Pancreas (tissue), 10 donors: ENCODE measurements at regions not wholly inside any gene's neighbourhood (a gene's known extent, or its start where the extent isn't known, plus 50 kb on each side); places are given as distances from the start of the nearest gene placed in this dataset.
A peak's percentile ranks its signal among the peaks of the same experiment; 100 is the strongest.

Experiments used
- ATAC-seq, 4 donors: fragments of 200-7000 bp; cut with Tn5 transposase; one replicate each; pipeline versions ENCODE4 v1.8.0 to v1.9.1; 2020; ENCODE audit warnings: mild to moderate bottlenecking in 4 of 4, moderate library complexity in 4 of 4
- DNase-seq, 6 donors: peaks; one replicate each; pipeline ENCODE4 v3.0.0-alpha.2; 2020
- FAIRE-seq: peaks from 2 replicates; lab custom pipeline; 2012; peaks lifted over from hg19 to GRCh38; lab: Jason Lieb, UNC
- H3K27ac ChIP-seq, 4 donors: fragments of 200-600 bp; sonication (generic); 1 replicate in 3 of 4; 2 replicates in 1 of 4; pipeline versions ENCODE4 v1.5.0 to v1.8.0; 2020
- H3K27me3 ChIP-seq, 4 donors: fragments of 200-600 bp; one replicate each; pipeline ENCODE4 v1.8.0; 2021
- H3K36me3 ChIP-seq, 3 donors: fragments of 200-600 bp; sonication (generic) in 1 of 3; one replicate each; pipeline versions ENCODE4 v1.5.0 to v1.8.0; 2020 to 2021
- H3K4me1 ChIP-seq, 3 donors: fragments of 200-600 bp; one replicate each; pipeline ENCODE4 v1.8.0; 2021
- H3K4me3 ChIP-seq, 4 donors: fragments of 200-600 bp; sonication (generic) in 2 of 4; one replicate each; pipeline versions ENCODE4 v1.5.0 to v1.8.0; 2020 to 2021
- H3K9me3 ChIP-seq, 4 donors: fragments of 200-600 bp; one replicate each; pipeline ENCODE4 v1.8.0; 2021
- WGBS, 2 donors: extraction: QIAGEN DNeasy Blood & Tissue Kit; methylation state at CpG; one replicate each; pipeline ENCODE4 v1.1.7; 2013; 5-methylcytosine and 5-hydroxymethylcytosine counted together
- intact Hi-C, 3 donors: fragments of 100-400 bp; cut with DNase I; formaldehyde crosslinking; loops; one replicate each; pipeline versions ENCODE4 v1.11.1 to v1.14.2; 2022
- TF ChIP-seq, protein P1 (sequence below), 4 donors: fragments of 200-600 bp; sonication (generic) in 3 of 4; IDR thresholded peaks; one replicate each; pipeline versions ENCODE4 v1.5.0 to v1.8.0; 2021; ENCODE audit warnings: antibody characterized with exemption in 4 of 4
- donor health status: healthy with polysubstance abuse.
- donor health status: DM: no; HTN: no; CAD: no; lungs with moderate emphysema.
- donor health status: DM: no; HTN: no; CAD: no.
- donor health status: control.
- donor health status: control.
- donor health status: Bipolar disorder and iron deficiency.
- donor health status: DM: yes; HTN: yes; CAD: no.
- donor health status: DM: no; HTN: no; CAD: no.
- donor health status: DM: no; HTN: no; CAD: no.
- donor health status: DM: yes; HTN: yes; CAD: no.

DNA sequence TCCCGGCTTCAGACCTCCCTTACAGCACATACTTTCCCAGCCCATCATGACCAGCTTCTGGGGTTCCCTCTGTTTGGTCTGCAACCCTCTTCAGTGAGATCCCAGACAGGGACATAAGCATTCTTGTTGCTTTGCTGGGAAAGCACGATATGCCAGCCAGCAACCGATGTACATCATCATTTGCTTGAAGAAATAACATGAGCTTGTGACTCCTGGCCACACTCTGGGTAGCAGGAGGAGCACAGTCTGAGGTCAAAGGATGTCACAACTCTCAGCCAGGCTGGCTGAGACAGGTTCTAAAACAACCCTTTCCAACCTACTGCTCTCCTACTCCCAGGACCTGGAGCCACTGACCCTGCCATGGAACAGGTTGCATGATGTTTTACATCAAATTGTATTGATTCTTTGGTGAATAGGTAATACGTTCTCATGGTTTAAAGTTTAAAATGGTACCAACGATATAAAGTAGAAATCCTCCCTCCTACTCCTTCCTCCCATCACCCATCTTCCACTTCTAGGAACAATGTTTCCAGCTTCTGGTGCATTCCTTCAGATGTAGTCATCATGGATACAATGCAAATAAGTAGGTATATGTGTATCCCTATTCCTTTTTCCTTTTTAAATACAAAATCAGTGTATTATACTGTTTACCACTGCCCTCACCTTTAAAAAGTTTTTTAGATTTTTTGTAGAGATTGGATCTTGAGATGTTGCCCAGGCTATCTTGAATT lies 190.3 kb downstream of the OPA1 start:
- ATAC-seq (no peak), FAIRE-seq (no peak), DNase-seq (no peak)
- Histone ChIP-seq H3K27me3 (no peaks in the 10 kb centered on the region), H3K27ac (no peak overlapping the region), H3K4me3 (no peak overlapping the region), H3K36me3 (no peaks in the 10 kb centered on the region), H3K9me3 (no peaks in the 10 kb centered on the region), H3K4me1 (peaks cover 0 to 4% (median 2%) of the 10 kb centered on the region in 3 donors)
- TF ChIP-seq, protein P1, sequence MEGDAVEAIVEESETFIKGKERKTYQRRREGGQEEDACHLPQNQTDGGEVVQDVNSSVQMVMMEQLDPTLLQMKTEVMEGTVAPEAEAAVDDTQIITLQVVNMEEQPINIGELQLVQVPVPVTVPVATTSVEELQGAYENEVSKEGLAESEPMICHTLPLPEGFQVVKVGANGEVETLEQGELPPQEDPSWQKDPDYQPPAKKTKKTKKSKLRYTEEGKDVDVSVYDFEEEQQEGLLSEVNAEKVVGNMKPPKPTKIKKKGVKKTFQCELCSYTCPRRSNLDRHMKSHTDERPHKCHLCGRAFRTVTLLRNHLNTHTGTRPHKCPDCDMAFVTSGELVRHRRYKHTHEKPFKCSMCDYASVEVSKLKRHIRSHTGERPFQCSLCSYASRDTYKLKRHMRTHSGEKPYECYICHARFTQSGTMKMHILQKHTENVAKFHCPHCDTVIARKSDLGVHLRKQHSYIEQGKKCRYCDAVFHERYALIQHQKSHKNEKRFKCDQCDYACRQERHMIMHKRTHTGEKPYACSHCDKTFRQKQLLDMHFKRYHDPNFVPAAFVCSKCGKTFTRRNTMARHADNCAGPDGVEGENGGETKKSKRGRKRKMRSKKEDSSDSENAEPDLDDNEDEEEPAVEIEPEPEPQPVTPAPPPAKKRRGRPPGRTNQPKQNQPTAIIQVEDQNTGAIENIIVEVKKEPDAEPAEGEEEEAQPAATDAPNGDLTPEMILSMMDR (IDR thresholded peaks at IDR 0.05) = no peak
- intact Hi-C loops = loop anchor here in 2 of 3 donors (5.0 to 10.0 kb wide), 4 partner anchors 211 to 534 kb away; partner anchors contain the start of gene HES1 (in 2 of the 2)
- WGBS, 2 donors = 73 to 79% methylated on average over 5 of the region's 5 CpGs

DNA sequence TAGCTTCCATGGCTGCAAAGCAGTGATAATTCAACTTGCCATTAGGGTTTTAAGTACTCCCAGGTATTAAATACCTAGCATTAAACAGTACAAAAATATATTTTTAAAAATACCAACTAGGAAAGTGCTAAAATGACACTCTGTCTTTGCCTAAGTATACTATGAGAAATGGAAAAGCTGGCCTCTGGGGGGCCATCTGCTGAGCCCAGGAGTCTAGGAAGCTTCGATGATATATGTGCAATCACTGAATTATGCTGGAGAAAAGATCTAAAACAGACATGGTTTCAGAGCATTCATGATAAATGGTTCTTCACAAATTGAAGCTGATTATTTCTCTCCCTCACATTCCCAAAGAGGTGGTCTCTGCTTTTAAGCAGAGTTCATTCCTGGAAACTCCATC lies 191.8 kb downstream of the OPA1 start:
- TF ChIP-seq, protein P1 (IDR thresholded peaks at IDR 0.05) = no peak
- 89 to 94% methylated on average over 1 of the region's 1 CpG for WGBS, 2 donors
- no peaks in the 10 kb centered on the region for H3K9me3 ChIP-seq
- no peak overlapping the region for H3K4me3 ChIP-seq
- DNase-seq (no peak), FAIRE-seq (no peak), ATAC-seq (no peak)
- no peaks in the 10 kb centered on the region for H3K27me3 ChIP-seq
- no peak overlapping the region for H3K27ac ChIP-seq
- peaks cover 0 to 9% (median 5%) of the 10 kb centered on the region in 3 donors for H3K4me1 ChIP-seq
- H3K36me3 ChIP-seq = no peaks in the 10 kb centered on the region
- intact Hi-C loops = loop anchor here in 2 of 3 donors (5.0 to 10.0 kb wide), 4 partner anchors 210 to 532 kb away; partner anchors contain the start of gene HES1 (in 2 of the 2)

DNA sequence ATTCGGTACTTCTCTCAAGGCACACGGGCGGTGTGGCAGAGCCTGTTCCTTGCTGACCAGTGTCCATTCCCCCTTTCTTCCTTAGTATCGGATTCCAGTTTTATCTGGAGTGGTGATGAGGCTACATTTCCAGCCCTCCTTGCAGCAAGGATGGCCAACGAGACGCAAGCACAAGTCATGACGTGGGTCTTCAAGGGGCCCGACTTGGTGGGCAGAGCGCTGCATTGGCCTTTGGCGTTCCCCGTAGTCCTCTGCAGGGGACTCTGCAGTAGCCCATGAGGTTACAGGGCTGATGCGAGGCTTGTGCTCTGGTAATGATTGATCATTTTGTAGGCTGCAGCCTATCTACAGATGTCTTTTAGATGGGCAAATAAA lies 194.5 kb downstream of the OPA1 start:
- H3K36me3 ChIP-seq = no peaks in the 10 kb centered on the region
- no peak for ATAC-seq
- intact Hi-C loops = loop anchor here in 2 of 3 donors (5.0 to 10.0 kb wide), 3 partner anchors 207 to 530 kb away; partner anchors contain the start of gene HES1 (in 1 of the 2)
- no peaks in the 10 kb centered on the region for H3K9me3 ChIP-seq
- 74 to 87% methylated on average over 12 of the region's 12 CpGs for WGBS, 2 donors
- no peak for FAIRE-seq
- peaks cover 16 to 27% (median 23%) of the 10 kb centered on the region in 3 donors for H3K4me1 ChIP-seq
- no peak for DNase-seq
- H3K27ac ChIP-seq = no peak overlapping the region
- no peaks in the 10 kb centered on the region for H3K27me3 ChIP-seq
- H3K4me3 ChIP-seq = no peak overlapping the region
- TF ChIP-seq, protein P1 (IDR thresholded peaks at IDR 0.05) = no peak

DNA sequence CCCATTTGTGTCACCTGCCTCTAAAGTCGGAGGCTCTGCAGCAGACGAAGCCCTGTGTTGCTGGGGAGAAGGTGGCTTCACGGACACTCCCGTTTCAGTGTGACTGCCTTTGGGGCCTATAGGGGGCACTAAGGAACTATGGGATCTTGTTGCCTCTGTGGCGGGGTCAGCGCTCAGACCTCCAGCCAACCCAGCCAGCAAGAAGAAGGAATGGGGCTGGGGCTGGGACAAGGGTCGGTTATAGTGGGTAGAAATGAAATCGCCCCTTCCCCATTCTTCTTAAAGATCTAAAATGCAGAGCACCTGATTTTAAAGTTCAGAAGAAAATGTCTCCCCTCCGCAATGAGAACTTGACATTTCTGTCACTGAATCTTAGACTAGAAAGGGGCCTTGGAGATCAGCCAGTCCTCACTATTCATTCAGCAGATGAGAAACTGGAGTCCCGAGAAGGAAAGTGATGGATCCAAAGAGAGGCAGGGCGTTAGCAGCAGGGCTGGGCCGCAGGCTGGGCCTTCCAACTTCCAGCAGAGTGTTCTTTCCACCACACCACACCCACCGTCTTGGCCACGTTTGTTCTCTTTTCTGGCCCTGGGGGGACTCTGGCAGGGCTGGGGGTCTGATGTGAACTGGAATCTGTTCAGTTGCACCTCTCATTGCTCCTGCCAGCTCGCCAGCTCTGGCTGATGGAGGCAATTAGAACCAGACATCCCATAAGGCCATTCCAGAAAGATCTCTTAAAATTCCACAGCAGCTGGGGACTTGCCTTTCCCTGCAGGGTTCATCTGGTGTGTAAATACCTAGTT lies 195.4 kb downstream of the OPA1 start:
- no peak for FAIRE-seq
- no peak overlapping the region for H3K27ac ChIP-seq

More for the DNA sequence above, 195.4 kb downstream of the OPA1 start:
- H3K4me3 ChIP-seq = no peak overlapping the region
- ATAC-seq (peak; percentile 78 to 95 (median 92)), DNase-seq (peak; percentile 47 to 73 (median 66))
- H3K9me3 ChIP-seq = no peaks in the 10 kb centered on the region
- WGBS, 2 donors = 33 to 37% methylated on average over 15 of the region's 15 CpGs
- no peaks in the 10 kb centered on the region for H3K36me3 ChIP-seq
- H3K27me3 ChIP-seq = no peaks in the 10 kb centered on the region
- intact Hi-C loops = loop anchor here in 2 of 3 donors (5.0 to 10.0 kb wide), 3 partner anchors 206 to 529 kb away; partner anchors contain the start of gene HES1 (in 1 of the 2)
- TF ChIP-seq, protein P1 (IDR thresholded peaks at IDR 0.05) = peak; percentile 57 to 78 (median 65)
- H3K4me1 ChIP-seq = peaks cover 16 to 27% (median 23%) of the 10 kb centered on the region in 3 donors
